ENCODE measurements at regions not wholly inside any gene's neighbourhood (a gene's known extent, or its start where the extent isn't known, plus 50 kb on each side); places are given as distances from the start of the nearest gene placed in this dataset.
"Not testable (repeated sequence)": the region's sequence is repeated elsewhere in the genome, so short reads cannot be mapped to it uniquely, and the experiment has no call there.

- Histone ChIP-seq H3K4ac (ENCODE audit: low read depth, low read length) (no peak overlapping the region), H2AK9ac (replicated peaks; ENCODE audit: low read depth, low read length, poor library complexity) (no peak overlapping the region), H3K18ac (ENCODE audit: low read depth, low read length) (no peak overlapping the region), H3K27me3 (ENCODE audit: control insufficient read depth, insufficient read depth, low read length) (no peaks in the 10 kb centered on the region), H3K4me1 (ENCODE audit: control insufficient read depth, insufficient read depth, low read length) (no peaks in the 10 kb centered on the region), H3K36me3 (ENCODE audit: control insufficient read depth, insufficient read depth, low read length) (no peaks in the 10 kb centered on the region), H4K91ac (ENCODE audit: insufficient read depth, low read depth, low read length) (no peak overlapping the region), H4K5ac (ENCODE audit: low read depth, low read length) (no peak overlapping the region), H3K4me3 (ENCODE audit: insufficient read depth, low read depth, low read length) (no peak overlapping the region), H3K9ac (ENCODE audit: low read depth, low read length) (no peak overlapping the region), H3K56ac (ENCODE audit: extremely low read depth, insufficient read depth, low read length) (no peak overlapping the region), H2AK5ac (ENCODE audit: low read depth, low read length) (no peak overlapping the region), H3K9me1 (ENCODE audit: insufficient read depth, low read length) (no peaks in the 10 kb centered on the region), H2AFZ (replicated peaks; ENCODE audit: low read length, poor library complexity) (no peak overlapping the region), H2BK20ac (ENCODE audit: low read depth, low read length) (no peak overlapping the region), H2BK15ac (ENCODE audit: low read depth, low read length) (no peak overlapping the region), H3K79me1 (ENCODE audit: low read depth in 1 of 2, low read length in 2 of 2) (no peaks in the 10 kb centered on the region), H4K8ac (ENCODE audit: low read depth in 2 of 2, low read length in 2 of 2) (no peak overlapping the region), H3K23ac (ENCODE audit: low read depth, low read length) (no peak overlapping the region), H3K27ac (ENCODE audit: insufficient read depth, low read length) (no peak overlapping the region), H3K14ac (replicated peaks; ENCODE audit: low read depth, low read length) (no peak overlapping the region), H2BK120ac (ENCODE audit: low read depth, low read length) (no peak overlapping the region), H3K9me3 (ENCODE audit: control insufficient read depth, insufficient read depth, low read length) (no peaks in the 10 kb centered on the region), H4K20me1 (ENCODE audit: insufficient read depth, low read length) (no peaks in the 10 kb centered on the region), H2BK5ac (ENCODE audit: low read depth, low read length, poor library complexity, severe bottlenecking) (no peak overlapping the region), H3K4me2 (ENCODE audit: low read depth, low read length) (no peak overlapping the region)
- dilution Hi-C loops (cut with HindIII; ENCODE audit: low sequenced_read_pairs, unreplicated experiment) = no loop called here
- ChIA-PET CTCF (no interaction called here), POLR2A (ENCODE audit: unreplicated experiment) (no interaction called here)
- BruUV-seq (replicated peaks) = no TSS peak
- WGBS, 2 experiments (ENCODE audit: extremely low coverage in 2 of 2, insufficient read length in 1 of 2) = no CpG with 5 or more reads among the region's 6 CpGs
- no peak for ATAC-seq (ENCODE audit: low read depth)
- TF ChIP-seq CEBPB (IDR thresholded peaks at IDR 0.05; ENCODE audit: low read depth, low read length) (no peak), RAD21 (IDR thresholded peaks at IDR 0.05; ENCODE audit: low read length) (no peak), ELK1 (IDR thresholded peaks at IDR 0.05; ENCODE audit: borderline replicate concordance, low read depth, low read length) (no peak), MAFK (IDR thresholded peaks at IDR 0.05; ENCODE audit: low read depth, low read length) (no peak), CHD1 (IDR thresholded peaks at IDR 0.05; ENCODE audit: low read depth, low read length) (no peak), RCOR1 (IDR thresholded peaks at IDR 0.05; ENCODE audit: insufficient replicate concordance, low read length) (no peak)
- intact Hi-C loops (cut with micrococcal nuclease) = no loop called here
- in situ Hi-C loops (cut with MboI; ENCODE audit: low sequenced_read_pairs) = no loop called here
- no peak for DNase-seq
These were observed 57.4 kb upstream of the ACBD5 start for GRCh38 chr10:27297844-27298521.

GRCh38 chr10:27296285-27296684 is 55.7 kb upstream of the ACBD5 start:
- H3K4me2 ChIP-seq (ENCODE audit: low read depth, low read length); H4K5ac ChIP-seq (ENCODE audit: low read depth, low read length); H3K18ac ChIP-seq (ENCODE audit: low read depth, low read length); BruUV-seq (replicated peaks); H2BK20ac ChIP-seq (ENCODE audit: low read depth, low read length); H3K4me1 ChIP-seq (ENCODE audit: control insufficient read depth, insufficient read depth, low read length); H3K27me3 ChIP-seq (ENCODE audit: control insufficient read depth, insufficient read depth, low read length); H3K14ac ChIP-seq (replicated peaks; ENCODE audit: low read depth, low read length); H3K36me3 ChIP-seq (ENCODE audit: control insufficient read depth, insufficient read depth, low read length); H3K9me1 ChIP-seq (ENCODE audit: insufficient read depth, low read length); H3K9ac ChIP-seq (ENCODE audit: low read depth, low read length); in situ Hi-C loops (cut with MboI; ENCODE audit: low sequenced_read_pairs); H3K27ac ChIP-seq (ENCODE audit: insufficient read depth, low read length); ATAC-seq (ENCODE audit: low read depth); H3K79me1 ChIP-seq (ENCODE audit: low read depth in 1 of 2, low read length in 2 of 2); H3K56ac ChIP-seq (ENCODE audit: extremely low read depth, insufficient read depth, low read length); H2BK5ac ChIP-seq (ENCODE audit: low read depth, low read length, poor library complexity, severe bottlenecking); H3K4ac ChIP-seq (ENCODE audit: low read depth, low read length); CTCF ChIA-PET; H2BK15ac ChIP-seq (ENCODE audit: low read depth, low read length); POLR2A ChIA-PET (ENCODE audit: unreplicated experiment); dilution Hi-C loops (cut with HindIII; ENCODE audit: low sequenced_read_pairs, unreplicated experiment); H2AK5ac ChIP-seq (ENCODE audit: low read depth, low read length); H4K20me1 ChIP-seq (ENCODE audit: insufficient read depth, low read length); H3K23ac ChIP-seq (ENCODE audit: low read depth, low read length); H2BK120ac ChIP-seq (ENCODE audit: low read depth, low read length); DNase-seq; H2AK9ac ChIP-seq (replicated peaks; ENCODE audit: low read depth, low read length, poor library complexity); H3K4me3 ChIP-seq (ENCODE audit: insufficient read depth, low read depth, low read length); H4K91ac ChIP-seq (ENCODE audit: insufficient read depth, low read depth, low read length); intact Hi-C loops (cut with micrococcal nuclease); H3K9me3 ChIP-seq (ENCODE audit: control insufficient read depth, insufficient read depth, low read length); H4K8ac ChIP-seq (ENCODE audit: low read depth in 2 of 2, low read length in 2 of 2); H2AFZ ChIP-seq (replicated peaks; ENCODE audit: low read length, poor library complexity): not testable (repeated sequence)
- WGBS, 2 experiments (ENCODE audit: extremely low coverage in 2 of 2, insufficient read length in 1 of 2) = no CpG with 5 or more reads among the region's 26 CpGs
